ENCODE measurements at regions not wholly inside any gene's neighbourhood (a gene's known extent, or its start where the extent isn't known, plus 50 kb on each side); places are given as distances from the start of the nearest gene placed in this dataset.

DNA sequence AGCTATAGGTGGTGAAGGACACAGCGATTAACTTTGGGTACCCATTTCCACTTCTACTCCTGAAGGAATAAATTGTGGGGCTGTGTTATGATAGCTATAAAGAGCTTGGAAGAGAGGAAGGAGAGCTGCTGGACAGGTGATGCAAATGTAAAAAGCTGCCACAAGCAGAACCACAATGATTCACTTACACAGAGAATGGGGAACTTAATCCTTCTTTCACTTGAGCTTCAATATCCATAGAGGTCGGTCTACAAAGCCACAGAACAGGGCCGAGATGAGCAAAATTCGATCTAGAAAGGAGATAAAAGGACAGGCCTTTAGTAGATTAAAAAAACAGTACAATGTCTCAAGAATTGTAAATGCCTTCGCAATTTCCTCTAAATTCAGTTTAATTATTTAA, 831.1 kb downstream of the LRFN5 start:
- no peak for DNase-seq

DNA sequence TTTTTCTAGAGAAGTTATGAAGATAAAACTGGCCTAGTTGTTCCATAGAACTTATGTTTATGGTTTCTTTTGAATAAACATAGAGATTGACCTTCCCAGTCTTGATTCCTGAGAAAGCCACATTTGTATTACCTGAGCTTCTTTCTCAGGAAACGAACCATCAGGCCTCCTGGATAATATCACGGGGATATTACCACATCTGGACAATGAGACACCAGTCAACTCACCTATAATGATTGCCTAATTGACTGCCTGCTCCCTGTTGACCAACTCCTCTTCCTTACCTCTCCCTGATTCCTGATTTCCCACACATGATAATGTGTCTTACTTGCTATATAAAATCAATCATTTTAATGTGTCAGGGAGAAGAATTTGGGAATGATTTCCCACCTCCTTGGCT, 822.7 kb downstream of the LRFN5 start:
- DNase-seq = no peak

DNA sequence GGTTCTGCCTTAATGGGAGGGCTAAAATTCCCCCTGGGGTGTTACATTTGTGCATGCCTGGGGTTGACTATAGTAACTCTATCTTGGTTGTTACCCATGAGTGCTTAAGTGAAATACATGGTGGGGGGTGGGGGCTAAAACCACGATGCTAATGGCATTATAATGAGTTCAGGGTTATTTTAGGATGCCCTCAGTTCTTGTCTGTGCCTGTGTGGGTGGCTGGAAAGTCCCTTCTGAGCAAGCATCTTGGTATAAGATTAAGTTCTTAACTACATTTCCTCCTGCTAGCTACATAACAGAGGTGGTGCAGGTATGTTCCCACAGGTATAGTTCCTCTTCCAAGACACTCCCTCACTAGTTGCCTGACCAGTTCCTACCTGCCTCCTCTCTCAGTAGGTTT, 822.3 kb downstream of the LRFN5 start:
- peak; percentile 2 for DNase-seq

DNA sequence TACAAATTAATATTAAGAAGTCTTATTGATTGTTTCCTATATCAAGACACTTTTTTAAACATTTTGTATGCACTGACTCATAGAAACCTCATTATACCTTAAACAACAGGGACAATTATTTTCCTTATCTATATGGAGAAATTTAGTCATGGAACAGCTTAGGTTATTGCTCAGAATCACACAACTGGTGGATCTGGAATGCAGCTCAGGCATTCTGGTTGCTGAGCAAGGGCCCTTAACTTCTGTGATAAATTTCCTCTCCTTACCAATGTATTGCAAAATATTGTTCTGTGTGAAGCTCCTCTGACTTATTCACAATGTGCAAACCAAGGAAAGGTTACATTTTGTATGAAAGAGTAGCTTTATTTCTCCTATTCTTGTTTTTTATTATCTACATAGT, 817.8 kb downstream of the LRFN5 start:
- no peak for DNase-seq

DNA sequence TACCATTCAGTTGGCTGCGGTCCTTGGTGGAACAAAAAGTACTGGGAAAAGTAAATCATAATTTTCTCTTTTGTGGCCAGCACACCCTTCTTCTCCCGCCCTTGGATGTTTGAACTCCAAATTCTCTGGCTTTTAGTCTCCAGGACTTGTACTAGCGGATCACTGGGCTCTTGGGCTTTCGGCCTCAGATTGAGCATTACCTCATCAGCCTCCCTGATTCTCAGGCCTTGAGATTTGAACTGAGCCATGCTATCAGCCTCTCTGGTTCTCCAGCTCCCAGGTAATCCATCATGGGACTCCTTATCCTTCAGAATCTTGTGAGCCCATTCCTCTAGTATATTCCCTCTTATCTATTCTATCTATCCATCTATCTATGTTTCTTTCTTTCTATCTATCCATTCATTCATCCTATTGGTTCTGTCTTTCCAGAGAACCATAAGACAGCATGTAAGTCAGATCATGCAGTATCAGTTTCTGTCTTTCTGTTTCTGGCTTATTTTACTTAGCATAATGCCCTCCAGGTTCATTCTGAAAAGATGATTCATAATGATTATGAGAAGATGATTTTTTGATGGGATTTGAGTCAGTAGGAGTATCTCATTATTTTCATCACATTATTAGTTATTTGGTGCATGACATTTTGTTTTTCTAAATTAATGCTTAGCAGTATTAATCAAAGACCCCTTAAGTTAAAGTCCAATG, 814.9 kb downstream of the LRFN5 start:
- DNase-seq = no peak

DNA sequence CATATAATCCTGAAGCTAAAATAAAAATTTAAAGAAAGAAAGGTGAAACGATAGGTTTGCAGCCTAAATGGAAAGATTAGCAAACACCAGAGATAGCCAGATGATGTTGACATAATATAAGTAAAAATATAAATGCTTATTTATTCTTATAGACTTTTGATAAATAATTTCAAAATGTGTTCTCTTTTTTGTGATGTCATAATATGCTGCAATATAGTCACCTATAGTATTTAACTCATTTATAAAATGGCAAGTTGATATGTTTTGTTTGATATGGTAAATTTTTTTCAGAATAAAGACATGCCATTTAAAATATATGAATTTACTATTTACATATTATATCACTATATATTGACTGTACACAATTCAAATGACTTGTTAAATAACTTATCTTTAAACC, 813.4 kb downstream of the LRFN5 start:
- no peak for DNase-seq

DNA sequence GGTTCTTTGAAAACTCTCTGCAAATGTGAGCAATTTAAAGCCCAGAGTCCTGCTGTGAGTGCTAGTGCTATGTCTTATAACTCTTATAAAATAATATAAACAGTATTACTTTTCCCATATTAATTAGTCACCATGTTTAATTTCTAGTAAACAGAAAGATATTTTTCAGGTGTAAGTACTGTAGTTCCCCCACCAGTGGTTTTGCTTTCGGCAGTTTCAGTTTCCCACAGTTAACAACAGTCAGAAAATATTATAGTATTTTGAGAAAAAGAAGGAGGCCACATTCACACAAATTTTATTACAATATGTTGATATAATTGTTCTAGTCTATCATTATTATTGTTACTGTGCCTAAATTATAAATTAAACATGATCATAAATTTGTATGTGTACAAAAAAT, 800.5 kb downstream of the LRFN5 start:
- no peak for DNase-seq

DNA sequence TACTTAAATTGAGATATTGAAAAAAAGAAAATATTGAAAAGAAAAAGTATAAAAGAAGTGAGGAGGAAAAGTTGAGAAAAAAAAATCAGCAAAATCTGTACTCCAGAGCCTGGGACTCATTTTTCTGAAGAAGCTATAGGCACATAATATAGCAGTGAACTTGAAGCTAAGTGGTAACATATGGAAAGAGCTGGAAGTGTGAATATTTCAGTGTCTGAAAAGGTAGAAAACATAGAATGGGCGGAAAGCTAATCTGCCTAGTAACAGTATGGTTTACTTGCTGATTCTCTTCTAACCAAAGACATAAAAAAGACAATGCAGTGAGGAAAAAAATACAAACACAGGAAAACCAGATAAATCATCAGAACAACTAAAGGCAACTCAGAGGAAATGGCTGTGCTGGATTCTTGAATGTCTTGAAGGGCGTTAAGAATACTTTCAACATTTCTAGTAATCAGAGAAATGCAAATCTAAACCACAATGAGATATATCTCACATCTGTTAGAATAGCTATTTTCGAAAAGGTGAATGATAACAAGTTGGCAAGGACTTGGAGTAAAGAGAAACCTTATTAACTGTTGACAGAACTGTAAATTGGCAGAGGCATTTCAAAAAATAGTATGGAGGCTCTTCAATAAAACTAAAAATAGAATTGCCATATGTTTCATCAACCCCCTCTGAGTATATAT, 784.6 kb downstream of the LRFN5 start:
- no peak for DNase-seq

DNA sequence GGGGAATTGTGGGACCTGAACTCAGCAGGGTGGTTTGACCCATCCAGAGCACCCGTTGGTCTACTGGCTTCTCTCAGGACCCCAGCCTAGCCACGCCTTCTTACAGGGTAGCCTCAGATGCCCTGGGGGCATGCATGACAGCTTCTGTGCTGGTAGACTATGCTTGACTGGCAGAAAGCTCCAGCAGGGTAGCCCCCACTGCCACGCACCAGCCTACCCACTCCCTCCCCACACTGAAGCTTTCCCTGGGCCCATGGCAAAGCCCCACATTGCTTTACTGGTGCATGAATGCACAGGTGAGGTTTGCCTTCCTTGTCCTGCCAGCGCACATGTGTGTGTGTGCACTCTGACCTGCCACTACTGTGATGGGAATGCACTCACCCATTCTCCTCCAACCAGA, 772.2 kb downstream of the LRFN5 start:
- no peak for DNase-seq

DNA sequence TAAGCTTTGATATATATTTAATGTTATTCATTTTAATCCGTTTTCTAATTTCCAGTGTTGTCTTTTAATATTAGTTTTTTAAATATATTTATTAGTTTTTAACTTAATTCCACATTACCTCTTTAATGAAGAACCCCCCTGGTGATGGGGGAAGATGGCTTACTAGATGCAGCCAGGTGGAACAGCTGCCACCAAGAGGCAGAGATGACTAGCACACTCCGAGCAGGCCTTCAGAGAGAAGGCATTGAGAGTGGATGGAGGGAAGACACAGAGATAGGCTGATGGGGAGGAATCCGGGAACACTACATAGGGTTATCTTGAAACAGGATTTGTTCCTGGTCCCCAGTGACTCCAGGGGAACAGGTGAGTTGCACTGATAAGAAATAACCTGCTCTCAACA, 771.6 kb downstream of the LRFN5 start:
- no peak for DNase-seq

DNA sequence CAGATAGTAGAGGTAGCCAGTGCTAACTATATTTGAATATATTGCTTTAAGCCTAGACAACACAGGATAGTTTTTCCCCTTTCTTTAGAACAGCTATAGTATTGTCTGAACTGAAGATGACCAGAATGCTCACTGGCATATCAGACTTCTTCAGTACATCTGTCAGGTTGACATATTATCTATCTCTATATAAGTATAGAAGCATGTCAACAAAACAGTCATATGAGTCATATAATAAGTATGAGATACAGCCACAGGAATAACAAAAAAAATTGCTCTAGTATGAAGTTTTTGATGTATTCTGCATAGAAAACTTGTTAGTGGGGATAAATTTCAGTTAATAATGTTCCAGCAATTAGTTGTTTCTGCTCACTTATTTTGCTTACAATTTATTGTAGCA, 767.7 kb downstream of the LRFN5 start:
- DNase-seq = no peak

DNA sequence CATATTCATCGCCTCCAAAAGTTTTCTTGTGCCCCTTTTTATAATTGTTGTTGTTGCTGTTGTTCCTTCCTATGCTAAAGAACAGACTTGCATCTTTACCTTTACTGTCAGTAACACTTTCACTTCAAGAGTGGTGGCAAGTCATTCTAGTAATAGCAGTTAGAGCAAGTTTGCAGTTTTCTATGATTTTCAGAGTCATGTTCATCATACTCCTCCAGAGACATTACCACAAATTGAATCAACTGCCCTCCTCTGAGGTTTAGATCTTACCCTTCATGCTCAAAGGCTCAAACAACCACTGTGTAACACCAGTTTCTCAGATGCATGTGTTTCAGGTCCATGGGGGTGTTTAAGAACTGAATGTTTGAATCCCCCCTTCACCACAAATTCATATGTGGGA, 763.4 kb downstream of the LRFN5 start:
- no peak for DNase-seq

DNA sequence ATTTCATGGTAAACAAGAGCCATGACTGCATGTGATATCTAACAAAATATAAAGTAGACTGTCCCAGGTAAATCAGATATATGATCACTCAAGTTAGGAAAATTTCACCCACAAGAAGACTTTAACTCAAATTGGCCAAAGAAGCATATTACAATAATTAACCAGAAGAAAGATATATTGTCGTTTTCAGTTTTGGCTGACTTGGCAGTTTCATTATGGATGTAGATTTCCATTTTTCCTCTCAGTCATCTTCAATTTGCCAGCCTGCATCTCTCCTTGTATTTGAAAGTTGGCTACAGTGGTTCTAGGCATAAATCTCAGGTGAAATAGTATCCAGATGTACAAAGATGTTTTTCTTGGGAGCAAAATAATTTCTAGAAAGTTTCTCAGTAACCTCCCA, 761.6 kb downstream of the LRFN5 start:
- no peak for DNase-seq

DNA sequence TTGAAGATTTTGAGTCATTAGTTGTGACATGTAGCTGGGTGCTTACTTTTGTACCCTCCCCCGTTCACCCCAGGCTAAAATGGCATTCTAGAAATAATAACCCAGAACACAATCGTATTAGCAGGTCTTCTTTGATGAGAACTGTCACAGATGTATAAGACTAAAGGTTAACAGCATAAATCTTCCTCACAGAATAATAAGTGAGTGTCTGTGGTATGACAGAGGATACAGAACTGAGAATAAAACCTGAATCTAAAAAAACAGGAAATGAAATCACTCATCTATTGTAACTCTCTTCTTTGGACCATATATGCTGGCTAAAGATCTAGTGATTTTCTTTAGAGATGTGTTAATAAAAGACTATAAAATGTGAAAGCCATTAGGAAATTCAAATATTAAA, 746.6 kb downstream of the LRFN5 start:
- DNase-seq = peak; percentile 1

DNA sequence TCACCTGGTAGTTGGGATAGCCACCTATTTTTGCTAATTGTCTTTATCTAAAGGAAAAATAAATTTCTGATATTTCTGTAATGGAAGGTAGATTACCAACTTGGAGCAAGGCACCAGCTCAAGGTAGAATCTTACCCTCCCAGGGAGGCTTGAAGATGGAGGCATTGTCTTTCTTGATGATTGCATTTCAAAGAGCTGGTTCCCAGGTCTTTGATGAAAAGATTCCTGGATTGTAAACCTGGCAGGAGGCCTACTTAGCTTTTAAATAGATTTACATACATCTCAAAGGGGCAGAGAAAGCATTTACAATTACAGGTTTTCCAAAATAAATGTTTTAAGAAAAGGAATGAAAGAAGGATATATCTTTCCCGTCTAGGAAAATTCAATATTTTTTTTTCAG, 729.2 kb downstream of the LRFN5 start:
- no peak for DNase-seq

DNA sequence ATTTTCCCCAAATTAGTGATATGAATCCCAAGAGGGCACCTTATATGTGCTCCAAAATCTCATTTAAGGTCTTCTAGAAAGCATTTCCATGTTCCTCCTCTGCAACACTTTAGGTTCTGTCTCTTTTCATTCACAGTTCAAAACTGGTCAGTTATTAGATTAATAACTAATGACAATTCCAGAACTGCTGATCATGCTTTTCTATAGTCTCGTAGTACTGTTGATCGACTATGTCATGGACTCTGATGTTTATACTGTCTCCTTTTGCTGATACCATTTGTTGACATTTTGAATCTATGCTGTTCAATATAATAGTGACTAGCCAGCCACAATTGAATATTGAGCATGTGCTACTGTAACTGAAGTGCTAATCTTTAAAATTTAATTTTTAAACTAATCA, 728.3 kb downstream of the LRFN5 start:
- no peak for DNase-seq

DNA sequence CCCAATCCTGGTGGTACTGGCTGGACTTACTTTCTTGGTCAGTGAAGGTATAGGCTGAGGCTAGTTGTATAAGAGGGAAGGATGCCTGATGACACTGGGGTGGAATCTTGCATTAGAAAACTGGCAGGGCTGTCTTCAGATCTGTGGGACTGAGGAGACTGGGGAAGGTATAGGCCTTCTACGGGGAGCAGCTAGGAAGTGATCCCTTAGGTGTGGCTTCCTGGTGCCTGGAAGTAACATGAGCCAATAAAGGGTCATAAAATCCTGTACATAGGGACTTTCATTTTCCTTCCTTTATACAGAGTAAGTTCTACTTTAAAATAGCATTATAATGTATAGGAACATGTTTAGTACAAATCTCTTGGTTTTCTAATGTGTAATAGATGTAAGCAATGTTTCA, 716.8 kb downstream of the LRFN5 start:
- DNase-seq = peak; percentile 35

DNA sequence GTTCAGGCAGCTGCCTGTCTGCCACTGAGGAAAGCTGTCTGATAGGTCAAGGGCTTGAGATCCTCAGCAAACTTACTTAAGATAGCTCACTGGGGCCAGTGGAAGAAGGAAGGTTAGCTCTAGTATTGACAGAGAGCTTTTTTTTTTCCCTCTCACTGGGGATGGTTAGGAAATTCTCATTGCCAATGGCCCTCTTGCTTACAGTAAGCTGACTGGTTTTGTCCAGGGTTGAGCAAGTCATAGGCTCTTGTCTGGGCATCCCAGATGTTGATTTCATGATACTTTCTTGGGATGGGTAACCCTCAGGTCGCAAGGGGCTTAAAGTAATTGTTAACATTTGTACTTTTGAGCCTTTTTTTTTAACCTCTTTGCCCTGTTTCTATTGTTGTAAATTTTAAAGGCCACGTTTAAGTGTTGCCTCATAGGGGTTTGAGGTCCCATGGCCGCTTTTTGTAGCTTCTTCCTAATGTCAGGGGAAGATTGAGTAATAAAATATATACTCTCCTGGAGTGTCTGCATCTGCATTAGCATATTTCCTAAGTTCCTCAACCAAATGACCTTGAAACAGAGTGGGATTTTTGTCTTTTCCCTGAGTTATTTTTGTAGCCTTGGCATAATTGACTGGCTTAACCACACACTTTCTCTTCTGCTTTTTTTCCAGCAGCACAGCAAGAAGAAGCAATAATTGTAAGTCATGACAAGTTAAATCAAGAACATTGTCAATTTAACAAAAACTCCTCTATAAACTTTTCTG, 716.0 kb downstream of the LRFN5 start:
- DNase-seq = peak; percentile 94

DNA sequence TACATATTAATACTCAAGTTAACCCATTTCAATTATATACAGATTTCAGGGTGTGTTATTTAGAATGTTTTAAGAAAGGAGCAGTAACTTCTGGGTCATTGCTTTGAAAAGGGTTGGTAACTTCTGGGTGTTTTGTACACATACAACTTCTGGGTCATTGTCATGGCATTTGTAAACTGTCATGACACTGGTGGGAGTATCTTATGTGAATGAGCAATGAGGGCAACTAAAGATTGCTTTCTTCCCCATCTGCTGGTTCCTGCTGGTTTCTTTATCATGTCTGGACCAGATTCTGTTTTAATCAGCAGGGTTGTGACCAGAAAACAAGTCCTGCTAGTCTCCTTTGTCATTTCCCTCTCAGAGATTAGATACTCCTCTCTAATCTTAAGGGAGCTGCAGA, 713.3 kb downstream of the LRFN5 start:
- peak; percentile 67 for DNase-seq

DNA sequence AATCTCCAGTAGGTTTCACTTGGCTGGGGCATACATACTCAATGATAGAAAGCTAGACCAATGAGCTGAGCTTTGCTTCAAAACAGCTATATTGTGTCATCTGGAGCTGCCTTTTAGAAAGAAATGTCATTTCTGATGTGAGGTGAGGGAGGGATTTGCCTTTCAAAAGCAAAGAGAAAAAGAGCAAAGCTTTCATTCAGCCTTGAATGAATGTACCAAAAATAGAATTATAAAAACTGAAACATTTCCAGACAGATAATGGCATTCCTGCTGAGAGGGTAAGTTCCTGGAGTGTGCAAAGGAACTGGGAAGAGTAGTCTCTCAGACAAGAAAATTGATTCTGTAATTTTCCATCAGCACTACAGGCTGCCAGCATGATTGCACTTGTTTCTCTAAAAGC, 710.0 kb downstream of the LRFN5 start:
- no peak for DNase-seq

DNA sequence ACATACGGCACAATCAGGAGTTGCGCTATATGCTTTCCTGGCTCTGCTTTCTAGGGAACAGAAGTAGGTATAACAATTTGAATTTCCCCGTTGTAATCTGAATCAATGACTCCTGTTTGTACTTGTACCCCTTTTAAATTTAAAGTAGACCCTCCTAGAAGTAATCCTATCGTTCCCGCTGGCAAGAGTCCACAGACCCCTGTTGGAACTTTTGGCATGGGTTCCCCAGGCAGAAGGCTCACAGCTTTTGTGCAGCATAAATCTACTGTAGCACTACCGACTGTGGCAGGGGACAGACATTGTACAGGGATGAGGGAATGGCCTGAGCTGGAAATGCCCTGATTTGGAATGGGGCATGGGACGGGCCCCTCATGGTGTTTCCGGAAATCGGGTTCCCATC, 705.2 kb downstream of the LRFN5 start:
- DNase-seq = no peak

DNA sequence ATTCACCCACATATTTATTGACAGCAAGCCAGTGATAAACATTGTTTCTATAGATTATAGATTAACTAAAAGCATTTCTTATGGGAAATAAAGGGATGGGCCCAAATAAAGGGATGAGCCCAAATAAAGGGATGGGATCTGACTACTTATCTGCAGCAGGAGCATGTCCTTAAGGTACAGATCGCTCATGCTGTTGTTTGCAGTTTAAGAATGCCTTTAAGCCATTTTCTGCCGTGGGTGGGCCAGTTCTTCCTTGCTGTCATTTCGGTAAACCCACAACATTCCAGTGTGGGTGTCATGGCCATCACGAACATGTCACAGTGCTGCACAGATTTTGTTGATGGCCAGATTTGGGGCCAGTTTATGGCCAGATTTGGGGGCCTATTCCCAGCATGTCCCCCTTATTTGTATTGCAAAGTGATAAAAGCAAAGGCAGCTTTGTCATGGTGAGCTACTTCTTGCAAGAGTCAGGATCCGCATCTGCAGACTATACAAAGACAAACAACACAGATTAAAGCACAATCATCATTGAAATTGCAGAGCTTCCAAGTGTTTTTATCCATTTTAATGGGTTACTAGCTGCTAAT, 700.7 kb downstream of the LRFN5 start:
- DNase-seq = no peak

DNA sequence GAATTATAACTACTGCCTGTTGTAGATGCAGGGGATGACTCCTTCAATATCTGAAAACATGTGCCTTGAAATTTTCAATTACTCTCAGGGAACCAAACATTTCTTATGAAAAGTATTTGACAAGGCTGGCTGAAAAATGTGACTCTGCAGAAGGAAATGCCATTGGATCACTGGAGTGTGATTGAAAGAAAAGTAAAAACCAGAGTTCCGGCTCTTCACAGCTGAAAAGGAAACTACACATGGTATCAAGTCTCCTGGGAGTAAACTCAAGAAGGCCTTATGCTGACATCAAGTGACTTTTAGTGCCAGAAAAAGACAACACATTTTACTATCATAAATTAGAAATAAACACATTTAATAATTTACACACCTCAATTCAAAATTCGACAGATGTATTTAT, 693.0 kb downstream of the LRFN5 start:
- DNase-seq = no peak

DNA sequence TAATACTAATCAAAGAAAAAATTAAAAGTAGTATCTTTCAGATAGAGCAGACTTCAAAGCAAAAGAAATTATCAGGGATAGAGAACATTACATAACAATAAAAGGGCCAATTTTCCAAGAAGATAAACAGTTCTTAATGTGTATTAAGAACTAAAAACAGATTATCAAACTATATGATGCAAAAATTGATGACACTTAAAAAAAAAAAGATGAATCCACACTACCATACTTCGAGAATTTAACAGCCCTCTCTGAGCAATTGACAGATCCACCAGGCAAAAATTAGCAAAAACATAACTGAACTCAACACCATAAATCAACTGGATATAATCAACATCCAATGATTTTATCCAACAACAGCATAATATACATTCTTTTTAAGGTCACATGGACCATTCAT, 686.5 kb downstream of the LRFN5 start:
- DNase-seq = no peak
